OCI-LY7 (cell line): ENCODE measurements at regions not wholly inside any gene's neighbourhood (a gene's known extent, or its start where the extent isn't known, plus 50 kb on each side); places are given as distances from the start of the nearest gene placed in this dataset.

Experiments
- BruUV-seq: library from RNA; stranded (reverse); fragments of 400-500 nt; replicated peaks from 2 replicates; lab custom pipeline; 2021; lab: Mats Ljungman, UMichigan
- CTCF ChIA-PET: fragments of 300-600 bp; sonication (Branson Sonifier 250); formaldehyde crosslinking; loops from one replicate; lab custom pipeline; 2022; ENCODE audit warnings: antibody characterized with exemption; ENCODE audit not compliant: unreplicated experiment; lab: Charles Lee
- POLR2A ChIA-PET: fragments of 300-600 bp; sonication (Branson Sonifier 250); formaldehyde crosslinking; loops from one replicate; lab custom pipeline; 2022; ENCODE audit warnings: antibody characterized with exemption; lab: Charles Lee
- DNase-seq: peaks from one replicate; pipeline ENCODE4 v3.0.0-alpha.2; 2015; ENCODE audit warnings: low spot score
- H2AFZ ChIP-seq: fragments of 200-600 bp; sonication (generic), shearing (Covaris generic); 2 replicates; pipeline ENCODE4 v1.6.1; 2014; ENCODE audit warnings: mild to moderate bottlenecking, antibody characterized with exemption, low read length, moderate library complexity
- H3K27ac ChIP-seq: fragments of 200-600 bp; sonication (generic); 2 replicates; pipeline ENCODE4 v1.5.1; 2014; ENCODE audit warnings: mixed run types, low read depth, mild to moderate bottlenecking, moderate library complexity, low read length, inconsistent platforms; ENCODE audit not compliant: poor library complexity, severe bottlenecking
- H3K36me3 ChIP-seq: fragments of 200-600 bp; sonication (generic); 2 replicates; pipeline ENCODE4 v1.6.1; 2014; ENCODE audit warnings: mild to moderate bottlenecking, antibody characterized with exemption, low read length, moderate library complexity, mixed read lengths; ENCODE audit not compliant: insufficient read depth
- H3K4me1 ChIP-seq: fragments of 200-600 bp; sonication (generic); 2 replicates; pipeline ENCODE4 v1.5.1; 2014; ENCODE audit warnings: mild to moderate bottlenecking, low read length; ENCODE audit not compliant: insufficient read depth, poor library complexity, severe bottlenecking
- H3K4me2 ChIP-seq: fragments of 200-600 bp; sonication (generic); 2 replicates; pipeline ENCODE4 v1.6.1; 2014; ENCODE audit warnings: mild to moderate bottlenecking, low read length
- H3K4me3 ChIP-seq: fragments of 200-600 bp; sonication (generic); 2 replicates; pipeline ENCODE4 v1.5.1; 2014; ENCODE audit warnings: mild to moderate bottlenecking, low read depth, low read length; ENCODE audit not compliant: poor library complexity, severe bottlenecking
- H3K79me2 ChIP-seq: fragments of 200-600 bp; sonication (generic); 2 replicates; pipeline ENCODE4 v1.6.1; 2016; ENCODE audit warnings: low read depth, mild to moderate bottlenecking, low read length, moderate library complexity, mixed read lengths; ENCODE audit not compliant: insufficient read depth
- H3K9me2 ChIP-seq: fragments of 200-600 bp; sonication (generic); 2 replicates; pipeline ENCODE4 v1.6.1; 2016; ENCODE audit warnings: mild to moderate bottlenecking, low read length, mixed read lengths; ENCODE audit not compliant: insufficient read depth
- H3K9me3 ChIP-seq: fragments of 200-600 bp; sonication (generic); 2 replicates; pipeline ENCODE4 v1.6.1; 2014; ENCODE audit warnings: mild to moderate bottlenecking, mixed run types, low read length, mixed read lengths
- H4K20me1 ChIP-seq: fragments of 200-600 bp; sonication (generic); 2 replicates; pipeline ENCODE4 v1.6.1; 2014; ENCODE audit warnings: mild to moderate bottlenecking, antibody characterized with exemption, low read length, moderate library complexity, mixed read lengths; ENCODE audit not compliant: insufficient read depth
- CTCF ChIP-seq: fragments of 200-600 bp; sonication (generic); conservative IDR thresholded peaks from 2 replicates; pipeline ENCODE4 v1.5.1; 2014; ENCODE audit warnings: mild to moderate bottlenecking, antibody characterized with exemption, low read length, moderate library complexity, mixed read lengths
- EZH2phosphoT487 ChIP-seq: fragments of 200-600 bp; sonication (generic); IDR thresholded peaks from 2 replicates; pipeline ENCODE4 v1.6.1; 2018; ENCODE audit warnings: low read depth, borderline replicate concordance, mild to moderate bottlenecking, mixed run types, antibody characterized with exemption, low read length, moderate library complexity, mixed read lengths
- intact Hi-C: fragments of 100-400 bp; cut with micrococcal nuclease; formaldehyde crosslinking; loops from one replicate; pipeline ENCODE4 v1.10.0; 2022; ENCODE audit not compliant: unreplicated experiment

- intact Hi-C loops = no loop called here
- no peak overlapping the region for H3K4me2 ChIP-seq
- POLR2A ChIA-PET = interaction anchor here (0.6 kb wide), 2 partner anchors 121 to 476 kb away, joined by 4 to 5 read pairs; no protein-coding TSS in a partner anchor
- no TSS peak for BruUV-seq
- no peaks in the 10 kb centered on the region for H3K79me2 ChIP-seq
- H3K9me2 ChIP-seq = no peaks in the 10 kb centered on the region
- no peaks in the 10 kb centered on the region for H3K36me3 ChIP-seq
- H3K27ac ChIP-seq = no peak overlapping the region
- H2AFZ ChIP-seq = no peak overlapping the region
- CTCF ChIA-PET = no interaction called here
- no peaks in the 10 kb centered on the region for H3K9me3 ChIP-seq
- DNase-seq = no peak
- H3K4me3 ChIP-seq = no peak overlapping the region
- no peaks in the 10 kb centered on the region for H3K4me1 ChIP-seq
- H4K20me1 ChIP-seq = no peaks in the 10 kb centered on the region
- no peak for TF ChIP-seq CTCF
- no peak for TF ChIP-seq EZH2phosphoT487
Observed at GRCh38 chr7:42618651-42619360, 293.1 kb downstream of the C7orf25 start.

GRCh38 chr7:42617806-42618457, 293.9 kb downstream of the C7orf25 start:
- no peaks in the 10 kb centered on the region for H3K9me3 ChIP-seq
- no peaks in the 10 kb centered on the region for H4K20me1 ChIP-seq
- DNase-seq = no peak
- no peaks in the 10 kb centered on the region for H3K9me2 ChIP-seq
- ChIA-PET POLR2A (interaction anchor here (0.6 kb wide), 1 partner anchor 122 kb away, joined by 4 read pairs; no protein-coding TSS in a partner anchor), CTCF (no interaction called here)
- no peak overlapping the region for H3K4me2 ChIP-seq
- no peak overlapping the region for H3K27ac ChIP-seq
- no peaks in the 10 kb centered on the region for H3K36me3 ChIP-seq
- no peaks in the 10 kb centered on the region for H3K79me2 ChIP-seq
- H3K4me1 ChIP-seq = no peaks in the 10 kb centered on the region
- H2AFZ ChIP-seq = no peak overlapping the region
- no TSS peak for BruUV-seq
- intact Hi-C loops = no loop called here
- no peak overlapping the region for H3K4me3 ChIP-seq
- TF ChIP-seq EZH2phosphoT487 = no peak
- TF ChIP-seq CTCF = no peak
